SK-N-SH treated with all-trans-retinoic acid at 6 μM for 48 hours (cell line): ENCODE measurements at regions not wholly inside any gene's neighbourhood (a gene's known extent, or its start where the extent isn't known, plus 50 kb on each side); places are given as distances from the start of the nearest gene placed in this dataset.

ENCODE experiments used
- ATAC-seq: fragments of 200-7000 bp; cut with Tn5 transposase; 3 replicates; pipeline ENCODE4 v1.9.1; 2020; ENCODE audit warnings: mild to moderate bottlenecking, moderate library complexity
- BACH2 ChIP-seq: fragments of 250-450 bp; sonication (Bioruptor Pico); IDR thresholded peaks from 2 replicates; pipeline ENCODE4 v1.9.0; 2021; ENCODE audit warnings: mild to moderate bottlenecking, borderline replicate concordance
- CREB5 ChIP-seq: fragments of 250-450 bp; sonication (Bioruptor Pico); IDR thresholded peaks from 2 replicates; pipeline ENCODE4 v1.5.1; 2020; ENCODE audit warnings: low read depth, mild to moderate bottlenecking, moderate library complexity
- CSRNP3 ChIP-seq: fragments of 250-450 bp; sonication (Bioruptor Pico); IDR thresholded peaks from 2 replicates; pipeline ENCODE4 v1.5.1; 2021; ENCODE audit warnings: mild to moderate bottlenecking, moderate library complexity
- ESRRG ChIP-seq: fragments of 250-450 bp; sonication (Bioruptor Pico); IDR thresholded peaks from 2 replicates; pipeline ENCODE4 v1.6.1; 2021; ENCODE audit warnings: mild to moderate bottlenecking
- OSR1 ChIP-seq: fragments of 250-450 bp; sonication (Bioruptor Pico); IDR thresholded peaks from 2 replicates; pipeline ENCODE4 v1.8.0; 2022; ENCODE audit warnings: moderate library complexity, mild to moderate bottlenecking, inconsistent platforms
- POU6F1 ChIP-seq: fragments of 250-450 bp; sonication (Bioruptor Pico); IDR thresholded peaks from 2 replicates; pipeline ENCODE4 v1.8.0; 2021; ENCODE audit warnings: low read depth, mild to moderate bottlenecking, moderate library complexity, borderline replicate concordance
- PPARA ChIP-seq: fragments of 250-450 bp; sonication (Bioruptor Pico); IDR thresholded peaks from 2 replicates; pipeline ENCODE4 v1.5.0; 2020; ENCODE audit warnings: mild to moderate bottlenecking, borderline replicate concordance
- RARB ChIP-seq: fragments of 250-450 bp; sonication (Bioruptor Pico); IDR thresholded peaks from 2 replicates; pipeline ENCODE4 v1.8.0; 2021; ENCODE audit warnings: mild to moderate bottlenecking, moderate library complexity
- SNAI2 ChIP-seq: fragments of 250-450 bp; sonication (Bioruptor Pico); IDR thresholded peaks from 2 replicates; pipeline ENCODE4 v1.5.0; 2020; ENCODE audit warnings: mild to moderate bottlenecking, moderate library complexity
- TCF4 ChIP-seq: fragments of 250-450 bp; sonication (Bioruptor Pico); IDR thresholded peaks from 2 replicates; pipeline ENCODE4 v1.8.0; 2021; ENCODE audit warnings: mild to moderate bottlenecking, moderate library complexity, borderline replicate concordance
- TOX ChIP-seq: fragments of 250-450 bp; sonication (Bioruptor Pico); IDR thresholded peaks from 2 replicates; pipeline ENCODE4 v1.8.0; 2021; ENCODE audit warnings: mild to moderate bottlenecking, moderate library complexity, borderline replicate concordance
- TSHZ2 ChIP-seq: fragments of 250-450 bp; sonication (Bioruptor Pico); IDR thresholded peaks from 2 replicates; pipeline ENCODE4 v1.5.0; 2020; ENCODE audit warnings: mild to moderate bottlenecking, moderate library complexity
- ZC3H10 ChIP-seq: fragments of 250-450 bp; sonication (Bioruptor Pico); IDR thresholded peaks from 2 replicates; pipeline ENCODE4 v1.5.1; 2021; ENCODE audit warnings: mild to moderate bottlenecking, moderate library complexity
- ZFP3 ChIP-seq: fragments of 250-450 bp; sonication (Bioruptor Pico); IDR thresholded peaks from 2 replicates; pipeline ENCODE4 v1.5.0; 2020; ENCODE audit warnings: mild to moderate bottlenecking, moderate library complexity
- ZFP30 ChIP-seq: fragments of 450-650 bp; formaldehyde crosslinking; IDR thresholded peaks from 2 replicates; pipeline ENCODE4 v1.5.0; 2022; ENCODE audit warnings: mild to moderate bottlenecking, moderate library complexity
- ZNF565 ChIP-seq: fragments of 450-650 bp; formaldehyde crosslinking; conservative IDR thresholded peaks from 2 replicates; pipeline ENCODE4 v1.5.0; 2020; ENCODE audit warnings: low read depth, mild to moderate bottlenecking, moderate library complexity
- ZNF70 ChIP-seq: fragments of 450-650 bp; formaldehyde crosslinking; IDR thresholded peaks from 2 replicates; pipeline ENCODE4 v1.5.0; 2020; ENCODE audit warnings: mild to moderate bottlenecking, moderate library complexity

- TF ChIP-seq CSRNP3 (CRISPR knock-in tag), result no peak
- TF ChIP-seq ESRRG, result no peak
- no peak for TF ChIP-seq ZNF565 (CRISPR knock-in tag)
- TF ChIP-seq ZFP3 (CRISPR knock-in tag), result no peak
- TF ChIP-seq TOX (CRISPR knock-in tag), result no peak
- no peak for TF ChIP-seq ZNF70 (CRISPR knock-in tag)
- no peak for TF ChIP-seq PPARA (CRISPR knock-in tag)
- no peak for TF ChIP-seq SNAI2 (CRISPR knock-in tag)
- TF ChIP-seq CREB5 (CRISPR knock-in tag), result no peak
- no peak for TF ChIP-seq ZC3H10 (CRISPR knock-in tag)
Observed at GRCh38 chr10:117743509-117743908, 201.0 kb downstream of the EMX2 start (continued).

- no peak for ATAC-seq
- TF ChIP-seq RARB (CRISPR knock-in tag) (no peak), ZC3H10 (CRISPR knock-in tag) (no peak), ZFP30 (CRISPR knock-in tag) (no peak), BACH2 (CRISPR knock-in tag) (no peak), PPARA (CRISPR knock-in tag) (no peak)
Observed at GRCh38 chr10:117745301-117745700, 202.8 kb downstream of the EMX2 start.

- TF ChIP-seq ZNF70 (CRISPR knock-in tag), result no peak
- TF ChIP-seq ZFP3 (CRISPR knock-in tag), result no peak
- TF ChIP-seq TCF4 (CRISPR knock-in tag), result no peak
- TF ChIP-seq CSRNP3 (CRISPR knock-in tag), result no peak
- no peak for ATAC-seq
Observed at GRCh38 chr10:117746541-117747448, 204.2 kb downstream of the EMX2 start.

GRCh38 chr10:117747636-117748035, 205.1 kb downstream of the EMX2 start:
- ATAC-seq, result no peak

More at GRCh38 chr10:117747636-117748035, 205.1 kb downstream of the EMX2 start:
- TF ChIP-seq OSR1 (CRISPR knock-in tag), result no peak
- no peak for TF ChIP-seq TCF4 (CRISPR knock-in tag)
- no peak for TF ChIP-seq POU6F1 (CRISPR knock-in tag)
- TF ChIP-seq ZC3H10 (CRISPR knock-in tag), result no peak
- no peak for TF ChIP-seq ESRRG
- no peak for TF ChIP-seq TSHZ2
